ENCODE measurements at regions not wholly inside any gene's neighbourhood (a gene's known extent, or its start where the extent isn't known, plus 50 kb on each side); places are given as distances from the start of the nearest gene placed in this dataset.
"Not testable (repeated sequence)": the region's sequence is repeated elsewhere in the genome, so short reads cannot be mapped to it uniquely, and the experiment has no call there.

- no peak overlapping the region for H3K9ac ChIP-seq (ENCODE audit: low read length)
- H3K27ac ChIP-seq (ENCODE audit: low read length): no peak overlapping the region
- no peaks in the 10 kb centered on the region for H3K4me1 ChIP-seq (ENCODE audit: control insufficient read depth, low read depth, low read length)
These were observed 831.6 kb upstream of the EYS start for GRCh38 chr6:66538551-66539135.

DNA sequence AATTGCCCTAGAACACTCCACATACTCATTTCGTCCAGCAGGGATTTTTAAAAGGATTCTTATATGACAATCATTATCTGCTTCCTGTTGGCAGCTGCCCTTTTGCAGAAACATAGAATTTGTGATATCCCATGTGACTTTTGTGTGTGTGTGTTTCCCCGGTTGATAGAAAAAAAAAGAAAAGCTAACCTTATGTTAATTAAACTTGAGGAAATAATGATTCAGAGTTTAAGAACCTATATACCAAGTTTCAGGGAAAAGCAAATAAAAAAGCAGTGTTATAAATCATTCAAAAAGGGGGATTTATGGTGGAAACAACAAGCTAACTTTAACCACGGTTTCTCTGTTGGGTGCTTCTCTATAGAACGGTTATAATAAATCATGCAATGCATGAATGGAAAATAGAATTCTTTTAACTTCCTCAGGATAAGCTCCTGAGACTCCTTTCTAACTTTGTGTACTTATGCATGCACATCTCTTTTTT, 826.9 kb upstream of the EYS start:
- Histone ChIP-seq H3K36me3 (ENCODE audit: control insufficient read depth, low read depth, low read length) (no peaks in the 10 kb centered on the region), H3K4me3 (ENCODE audit: low read length) (no peak overlapping the region), H3K4me1 (ENCODE audit: control insufficient read depth, low read depth, low read length) (no peaks in the 10 kb centered on the region), H3K27me3 (ENCODE audit: control insufficient read depth, insufficient read depth, low read length) (no peaks in the 10 kb centered on the region), H3K9ac (ENCODE audit: low read length) (no peak overlapping the region), H3K27ac (ENCODE audit: low read length) (no peak overlapping the region), H3K9me3 (ENCODE audit: control insufficient read depth, low read depth, low read length) (no peaks in the 10 kb centered on the region)

More at GRCh38 chr6:66538551-66539135, 831.6 kb upstream of the EYS start:
- Histone ChIP-seq H3K36me3 (ENCODE audit: control insufficient read depth, low read depth, low read length) (no peaks in the 10 kb centered on the region), H3K4me3 (ENCODE audit: low read length) (no peak overlapping the region), H3K9me3 (ENCODE audit: control insufficient read depth, low read depth, low read length) (no peaks in the 10 kb centered on the region), H3K27me3 (ENCODE audit: control insufficient read depth, insufficient read depth, low read length) (no peaks in the 10 kb centered on the region)

- Histone ChIP-seq H3K9ac (ENCODE audit: low read length) (no peak overlapping the region), H3K27me3 (ENCODE audit: control insufficient read depth, insufficient read depth, low read length) (no peaks in the 10 kb centered on the region), H3K36me3 (ENCODE audit: control insufficient read depth, low read depth, low read length) (no peaks in the 10 kb centered on the region), H3K9me3 (ENCODE audit: control insufficient read depth, low read depth, low read length) (no peaks in the 10 kb centered on the region), H3K27ac (ENCODE audit: low read length) (no peak overlapping the region), H3K4me1 (ENCODE audit: control insufficient read depth, low read depth, low read length) (no peaks in the 10 kb centered on the region), H3K4me3 (ENCODE audit: low read length) (no peak overlapping the region)
These were observed 819.0 kb upstream of the EYS start for GRCh38 chr6:66526061-66526460.

DNA sequence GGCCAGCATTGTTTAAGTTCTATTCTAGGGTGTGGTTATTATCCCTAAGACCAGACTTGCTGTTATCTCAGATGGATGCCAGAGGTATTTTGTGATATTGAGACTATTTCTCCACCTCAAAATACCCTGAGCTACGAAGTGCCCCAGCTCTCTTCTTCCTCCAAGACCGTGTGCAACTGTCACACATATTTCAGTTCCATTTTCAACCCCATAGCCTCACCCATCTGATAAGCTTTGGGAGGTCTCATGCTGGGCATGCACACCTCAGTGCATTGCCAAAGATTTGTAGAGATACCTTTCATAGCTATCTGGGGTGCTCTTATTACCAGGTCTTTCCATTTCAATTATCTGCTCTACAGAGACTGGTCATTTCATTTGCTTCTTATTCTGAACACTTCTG, 815.8 kb upstream of the EYS start:
- no peaks in the 10 kb centered on the region for H3K36me3 ChIP-seq (ENCODE audit: control insufficient read depth, low read depth, low read length)
- peaks cover 5% of the 10 kb centered on the region for H3K4me1 ChIP-seq (ENCODE audit: control insufficient read depth, low read depth, low read length)
- H3K9ac ChIP-seq (ENCODE audit: low read length): no peak overlapping the region
- no peaks in the 10 kb centered on the region for H3K27me3 ChIP-seq (ENCODE audit: control insufficient read depth, insufficient read depth, low read length)
- H3K27ac ChIP-seq (ENCODE audit: low read length): no peak overlapping the region
- H3K4me3 ChIP-seq (ENCODE audit: low read length): no peak overlapping the region
- H3K9me3 ChIP-seq (ENCODE audit: control insufficient read depth, low read depth, low read length): no peaks in the 10 kb centered on the region

DNA sequence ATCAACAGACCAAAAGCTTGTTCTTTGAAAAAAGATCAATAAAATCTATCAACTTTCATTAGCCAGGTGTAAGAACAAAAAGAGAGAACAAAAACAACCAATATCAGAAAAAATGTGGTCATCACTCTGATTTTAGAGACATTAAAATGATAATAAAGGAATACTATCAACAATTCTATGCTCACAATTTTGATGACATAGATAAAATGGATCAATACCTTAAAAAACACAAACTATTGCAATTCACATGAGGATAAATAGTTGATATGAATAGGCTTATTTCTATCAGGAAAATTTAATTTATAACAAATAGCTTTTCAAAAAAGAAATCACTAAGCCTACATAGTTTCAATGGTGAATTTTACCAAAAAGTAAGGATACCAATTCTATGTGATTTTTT, 809.4 kb upstream of the EYS start:
- no peak overlapping the region for H3K9ac ChIP-seq (ENCODE audit: low read length)
- no peak overlapping the region for H3K27ac ChIP-seq (ENCODE audit: low read length)
- peaks cover 5% of the 10 kb centered on the region for H3K4me1 ChIP-seq (ENCODE audit: control insufficient read depth, low read depth, low read length)
- no peak overlapping the region for H3K4me3 ChIP-seq (ENCODE audit: low read length)
- H3K9me3 ChIP-seq (ENCODE audit: control insufficient read depth, low read depth, low read length): no peaks in the 10 kb centered on the region
- H3K36me3 ChIP-seq (ENCODE audit: control insufficient read depth, low read depth, low read length): no peaks in the 10 kb centered on the region
- no peaks in the 10 kb centered on the region for H3K27me3 ChIP-seq (ENCODE audit: control insufficient read depth, insufficient read depth, low read length)

DNA sequence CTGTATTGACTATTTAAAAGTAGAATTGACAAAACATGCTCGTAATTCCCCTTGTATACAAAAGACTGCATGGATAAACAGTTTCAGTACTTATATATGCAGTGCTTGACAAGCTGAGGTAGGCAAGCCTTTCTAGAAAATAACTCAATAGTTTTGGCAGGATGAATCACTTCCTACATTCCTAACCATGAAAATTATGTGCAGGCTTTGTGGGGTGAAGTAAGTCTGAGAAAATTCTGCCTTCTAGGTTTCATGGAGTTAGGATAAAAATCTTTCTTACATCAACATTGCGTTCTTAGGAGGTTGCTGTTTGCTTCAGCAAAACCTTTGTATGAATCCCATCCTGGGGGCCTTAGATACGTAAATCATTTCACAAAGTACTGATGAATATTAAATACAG, 801.4 kb upstream of the EYS start:
- Histone ChIP-seq H3K9me3 (ENCODE audit: control insufficient read depth, low read depth, low read length) (no peaks in the 10 kb centered on the region), H3K4me1 (ENCODE audit: control insufficient read depth, low read depth, low read length) (peaks cover 6% of the 10 kb centered on the region), H3K4me3 (ENCODE audit: low read length) (no peak overlapping the region), H3K27me3 (ENCODE audit: control insufficient read depth, insufficient read depth, low read length) (no peaks in the 10 kb centered on the region), H3K9ac (ENCODE audit: low read length) (no peak overlapping the region), H3K27ac (ENCODE audit: low read length) (no peak overlapping the region), H3K36me3 (ENCODE audit: control insufficient read depth, low read depth, low read length) (no peaks in the 10 kb centered on the region)

GRCh38 chr6:66499851-66500250, 792.8 kb upstream of the EYS start:
- no peaks in the 10 kb centered on the region for H3K36me3 ChIP-seq (ENCODE audit: control insufficient read depth, low read depth, low read length)
- no peak overlapping the region for H3K4me3 ChIP-seq (ENCODE audit: low read length)
- H3K9ac ChIP-seq (ENCODE audit: low read length): no peak overlapping the region
- no peaks in the 10 kb centered on the region for H3K27me3 ChIP-seq (ENCODE audit: control insufficient read depth, insufficient read depth, low read length)
- no peak overlapping the region for H3K27ac ChIP-seq (ENCODE audit: low read length)
- no peaks in the 10 kb centered on the region for H3K9me3 ChIP-seq (ENCODE audit: control insufficient read depth, low read depth, low read length)
- H3K4me1 ChIP-seq (ENCODE audit: control insufficient read depth, low read depth, low read length): no peaks in the 10 kb centered on the region

- Histone ChIP-seq H3K4me3 (ENCODE audit: low read length) (no peak overlapping the region), H3K27me3 (ENCODE audit: control insufficient read depth, insufficient read depth, low read length) (no peaks in the 10 kb centered on the region), H3K27ac (ENCODE audit: low read length) (no peak overlapping the region), H3K4me1 (ENCODE audit: control insufficient read depth, low read depth, low read length) (no peaks in the 10 kb centered on the region), H3K36me3 (ENCODE audit: control insufficient read depth, low read depth, low read length) (no peaks in the 10 kb centered on the region), H3K9ac (ENCODE audit: low read length) (no peak overlapping the region), H3K9me3 (ENCODE audit: control insufficient read depth, low read depth, low read length) (no peaks in the 10 kb centered on the region)
These were observed 789.6 kb upstream of the EYS start for GRCh38 chr6:66496659-66497058.

- not testable (repeated sequence) for H3K9ac ChIP-seq (ENCODE audit: low read length); H3K27ac ChIP-seq (ENCODE audit: low read length); H3K9me3 ChIP-seq (ENCODE audit: control insufficient read depth, low read depth, low read length); H3K4me1 ChIP-seq (ENCODE audit: control insufficient read depth, low read depth, low read length); H3K4me3 ChIP-seq (ENCODE audit: low read length); H3K27me3 ChIP-seq (ENCODE audit: control insufficient read depth, insufficient read depth, low read length); H3K36me3 ChIP-seq (ENCODE audit: control insufficient read depth, low read depth, low read length)
These were observed 787.6 kb upstream of the EYS start for GRCh38 chr6:66494643-66495042.

DNA sequence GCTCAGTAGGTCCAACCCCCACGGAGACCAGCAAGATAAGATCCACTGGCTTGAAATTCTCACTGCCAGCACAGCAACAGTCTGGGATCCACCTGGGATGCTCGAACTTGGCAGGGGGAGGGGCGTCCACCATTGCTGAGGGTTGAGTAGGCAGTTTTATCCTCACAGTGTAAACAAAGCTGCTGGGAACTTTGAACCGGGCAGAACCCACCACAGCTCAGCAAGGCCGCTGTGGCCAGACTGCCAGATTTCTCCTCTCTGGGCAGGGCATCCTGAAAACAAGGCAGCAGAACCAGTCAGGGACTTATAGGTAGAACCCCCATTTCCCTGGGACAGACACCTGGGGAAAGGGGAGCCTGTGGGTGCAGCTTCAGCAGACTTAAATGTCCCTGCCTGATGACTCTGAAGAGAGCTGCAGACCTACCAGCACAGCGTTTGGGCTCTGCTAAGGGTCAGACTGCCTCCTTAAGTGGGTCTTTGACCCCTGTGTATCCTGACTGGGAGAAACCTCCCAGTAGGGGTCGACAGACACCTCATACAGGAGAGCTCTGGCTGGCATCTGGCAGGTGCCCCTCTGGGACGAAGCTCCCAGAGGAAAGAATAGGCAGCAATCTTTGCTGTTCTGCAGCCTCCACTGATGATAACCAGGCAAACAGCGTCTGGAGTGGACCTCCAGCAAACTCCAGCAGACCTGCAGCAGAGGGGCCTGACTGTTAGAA, 782.4 kb upstream of the EYS start:
- no peak overlapping the region for H3K4me3 ChIP-seq (ENCODE audit: low read length)
- no peak overlapping the region for H3K9ac ChIP-seq (ENCODE audit: low read length)
- no peaks in the 10 kb centered on the region for H3K9me3 ChIP-seq (ENCODE audit: control insufficient read depth, low read depth, low read length)
- no peaks in the 10 kb centered on the region for H3K4me1 ChIP-seq (ENCODE audit: control insufficient read depth, low read depth, low read length)
- no peaks in the 10 kb centered on the region for H3K27me3 ChIP-seq (ENCODE audit: control insufficient read depth, insufficient read depth, low read length)
- H3K36me3 ChIP-seq (ENCODE audit: control insufficient read depth, low read depth, low read length): no peaks in the 10 kb centered on the region
- H3K27ac ChIP-seq (ENCODE audit: low read length): no peak overlapping the region

- H3K4me3 ChIP-seq (ENCODE audit: low read length): no peak overlapping the region
- no peak overlapping the region for H3K27ac ChIP-seq (ENCODE audit: low read length)
- H3K36me3 ChIP-seq (ENCODE audit: control insufficient read depth, low read depth, low read length): no peaks in the 10 kb centered on the region
- no peaks in the 10 kb centered on the region for H3K27me3 ChIP-seq (ENCODE audit: control insufficient read depth, insufficient read depth, low read length)
- H3K9me3 ChIP-seq (ENCODE audit: control insufficient read depth, low read depth, low read length): no peaks in the 10 kb centered on the region
- no peak overlapping the region for H3K9ac ChIP-seq (ENCODE audit: low read length)
- H3K4me1 ChIP-seq (ENCODE audit: control insufficient read depth, low read depth, low read length): no peaks in the 10 kb centered on the region
These were observed 774.2 kb upstream of the EYS start for GRCh38 chr6:66481216-66481615.

GRCh38 chr6:66478705-66479104, 771.7 kb upstream of the EYS start:
- H3K4me1 ChIP-seq (ENCODE audit: control insufficient read depth, low read depth, low read length): no peaks in the 10 kb centered on the region
- no peak overlapping the region for H3K27ac ChIP-seq (ENCODE audit: low read length)
- no peaks in the 10 kb centered on the region for H3K36me3 ChIP-seq (ENCODE audit: control insufficient read depth, low read depth, low read length)
- no peaks in the 10 kb centered on the region for H3K9me3 ChIP-seq (ENCODE audit: control insufficient read depth, low read depth, low read length)
- H3K9ac ChIP-seq (ENCODE audit: low read length): no peak overlapping the region
- no peaks in the 10 kb centered on the region for H3K27me3 ChIP-seq (ENCODE audit: control insufficient read depth, insufficient read depth, low read length)
- H3K4me3 ChIP-seq (ENCODE audit: low read length): no peak overlapping the region

All from iPS-18a (cell line).